A549 (cell line): ENCODE measurements at regions not wholly inside any gene's neighbourhood (a gene's known extent, or its start where the extent isn't known, plus 50 kb on each side); places are given as distances from the start of the nearest gene placed in this dataset.

ENCODE experiments used
- ATAC-seq, 2 experiments: fragments of 200-7000 bp in 1 of 2; fragments of >200 bp in 1 of 2; cut with Nextera tagmentation in 1 of 2; cut with Tn5 transposase in 1 of 2; 3 replicates each; pipeline versions ENCODE4 v1.8.0 to v1.9.1; 2018 to 2020; ENCODE audit warnings: mild to moderate bottlenecking in 1 of 2, moderate library complexity in 1 of 2
- CTCF ChIA-PET: fragments of 300-600 bp; sonication (Branson Sonifier 250); formaldehyde crosslinking; extraction: SDS; loops from one replicate; lab custom pipeline; 2021; ENCODE audit warnings: antibody characterized with exemption, inconsistent platforms; lab: Yijun Ruan, JAX
- POLR2A ChIA-PET: fragments of 350-600 bp; formaldehyde crosslinking; extraction: SDS; loops from one replicate; lab custom pipeline; 2021; ENCODE audit warnings: antibody characterized with exemption, inconsistent platforms; lab: Yijun Ruan, JAX
- DNase-seq, 2 experiments: peaks; one replicate each; pipeline versions ENCODE4 v3.0.0 to v3.0.0-alpha.2; 2011 to 2016; ENCODE audit warnings: low read depth in 1 of 2, low spot score in 1 of 2
- FAIRE-seq: peaks from 2 replicates; lab custom pipeline; 2011; peaks lifted over from hg19 to GRCh38; lab: Jason Lieb, UNC
- H3K27ac ChIP-seq, 2 experiments: fragments of >200 bp; sonication (Bioruptor Twin); formaldehyde crosslinking; 3 replicates each; pipeline ENCODE4 v1.5.1; 2016 to 2017
- H3K4me1 ChIP-seq: fragments of >200 bp; sonication (Bioruptor Twin); formaldehyde crosslinking; 3 replicates; pipeline ENCODE4 v1.6.1; 2016
- H3K4me2 ChIP-seq: fragments of >200 bp; sonication (Bioruptor Twin); formaldehyde crosslinking; 3 replicates; pipeline ENCODE4 v1.6.1; 2016
- H3K4me3 ChIP-seq: fragments of >200 bp; sonication (Bioruptor Twin); formaldehyde crosslinking; 3 replicates; pipeline ENCODE4 v1.5.1; 2016
- H3K9me3 ChIP-seq: fragments of >200 bp; sonication (Bioruptor Twin); formaldehyde crosslinking; 3 replicates; pipeline ENCODE4 v1.6.1; 2016
- BHLHE40 ChIP-seq: IDR thresholded peaks from 2 replicates; pipeline ENCODE4 v1.6.1; 2012; ENCODE audit warnings: low read depth, low read length, inconsistent platforms
- CEBPB ChIP-seq, 2 experiments: fragments of >200 bp in 1 of 2; sonication (Bioruptor Twin) in 1 of 2; formaldehyde crosslinking in 1 of 2; IDR thresholded peaks; 2 replicates each; pipeline ENCODE4 v1.6.1; 2012 to 2016
- CHD2 ChIP-seq: fragments of 150-350 bp; IDR thresholded peaks from 2 replicates; pipeline ENCODE4 v1.6.1; 2014; ENCODE audit warnings: low read length; ENCODE audit not compliant: partially characterized antibody
- CHD4 ChIP-seq: fragments of 200-600 bp; sonication (generic); IDR thresholded peaks from 2 replicates; pipeline ENCODE4 v1.6.1; 2016; ENCODE audit warnings: antibody characterized with exemption, mild to moderate bottlenecking, borderline replicate concordance
- ESRRA ChIP-seq: fragments of 150-350 bp; IDR thresholded peaks from 2 replicates; pipeline ENCODE4 v1.6.1; 2014; ENCODE audit warnings: mild to moderate bottlenecking, low read length, borderline replicate concordance
- HEYL ChIP-seq: fragments of 250-450 bp; sonication (Bioruptor Pico); IDR thresholded peaks from 2 replicates; pipeline ENCODE4 v1.8.0; 2021; ENCODE audit warnings: mild to moderate bottlenecking, moderate library complexity
- HOXB13 ChIP-seq: fragments of 250-450 bp; sonication (Bioruptor Pico); IDR thresholded peaks from 2 replicates; pipeline ENCODE4 v1.5.0; 2020; ENCODE audit warnings: low read depth, mild to moderate bottlenecking, moderate library complexity
- HOXB5 ChIP-seq: fragments of 250-450 bp; sonication (Bioruptor Pico); IDR thresholded peaks from 2 replicates; pipeline ENCODE4 v1.5.0; 2020; ENCODE audit warnings: mild to moderate bottlenecking, moderate library complexity
- JUNB ChIP-seq: fragments of >200 bp; sonication (Bioruptor Twin); formaldehyde crosslinking; IDR thresholded peaks from 2 replicates; pipeline ENCODE4 v1.6.1; 2016
- MAFK ChIP-seq: fragments of 450-650 bp; IDR thresholded peaks from 2 replicates; pipeline ENCODE4 v1.6.1; 2014; ENCODE audit not compliant: partially characterized antibody
- MAZ ChIP-seq: fragments of 150-350 bp; IDR thresholded peaks from 2 replicates; pipeline ENCODE4 v1.6.1; 2014; ENCODE audit warnings: antibody characterized with exemption, low read depth, low read length, borderline replicate concordance
- NR3C1 ChIP-seq: fragments of >200 bp; sonication (Bioruptor Twin); formaldehyde crosslinking; IDR thresholded peaks from 3 replicates; pipeline ENCODE4 v1.6.1; 2017
- PHF8 ChIP-seq: fragments of 200-600 bp; sonication (generic); IDR thresholded peaks from 2 replicates; pipeline ENCODE4 v1.6.1; 2016; ENCODE audit warnings: low read depth, mild to moderate bottlenecking, antibody characterized with exemption, moderate library complexity, borderline replicate concordance
- RAD21 ChIP-seq, 2 experiments: fragments of >200 bp in 1 of 2; sonication (Bioruptor Twin) in 1 of 2; formaldehyde crosslinking in 1 of 2; IDR thresholded peaks in 1 of 2; conservative IDR thresholded peaks in 1 of 2; 2 replicates in 1 of 2; 3 replicates in 1 of 2; pipeline ENCODE4 v1.6.1; 2012 to 2018; ENCODE audit warnings: inconsistent platforms in 1 of 2
- RARB ChIP-seq: fragments of 250-450 bp; sonication (Bioruptor Pico); IDR thresholded peaks from 2 replicates; pipeline ENCODE4 v1.8.0; 2021; ENCODE audit warnings: mild to moderate bottlenecking, moderate library complexity
- RCOR1 ChIP-seq: fragments of 150-350 bp; IDR thresholded peaks from 2 replicates; pipeline ENCODE4 v1.6.1; 2014; ENCODE audit warnings: antibody characterized with exemption, low read length, low read depth
- SMC3 ChIP-seq: fragments of >200 bp; sonication (Bioruptor Twin); formaldehyde crosslinking; IDR thresholded peaks from 3 replicates; pipeline ENCODE4 v1.6.1; 2018; ENCODE audit warnings: inconsistent platforms
- SREBF2 ChIP-seq: fragments of 450-650 bp; IDR thresholded peaks from 2 replicates; pipeline ENCODE4 v1.6.1; 2014; ENCODE audit warnings: mild to moderate bottlenecking, moderate library complexity
- TP53 ChIP-seq: fragments of 250-450 bp; sonication (Bioruptor Pico); IDR thresholded peaks from 2 replicates; pipeline ENCODE4 v1.5.0; 2021; ENCODE audit warnings: mild to moderate bottlenecking, moderate library complexity
- ZNF302 ChIP-seq: fragments of 250-450 bp; sonication (Bioruptor Pico); IDR thresholded peaks from 2 replicates; pipeline ENCODE4 v1.9.0; 2021; ENCODE audit warnings: inconsistent platforms, mild to moderate bottlenecking, moderate library complexity
- ZSCAN20 ChIP-seq: fragments of 250-450 bp; sonication (Bioruptor Pico); IDR thresholded peaks from 2 replicates; pipeline ENCODE4 v1.8.0; 2022; ENCODE audit warnings: mild to moderate bottlenecking, moderate library complexity
- WGBS: methylation state at CpG from one replicate; pipeline ENCODE4 v1.1.6; 2017; ENCODE audit errors: missing lambda C conversion rate; 5-methylcytosine and 5-hydroxymethylcytosine counted together
- TF ChIP-seq, protein P1 (sequence below): fragments of >200 bp; sonication (Bioruptor Twin); formaldehyde crosslinking; IDR thresholded peaks from 3 replicates; pipeline ENCODE4 v1.6.1; 2016
- TF ChIP-seq, protein P2 (sequence below): fragments of 450-650 bp; IDR thresholded peaks from 2 replicates; pipeline ENCODE4 v1.6.1; 2014; ENCODE audit warnings: antibody characterized with exemption
- TF ChIP-seq, protein P3 (sequence below): fragments of 150-350 bp; IDR thresholded peaks from 2 replicates; pipeline ENCODE4 v1.6.1; 2014; ENCODE audit warnings: low read depth, mild to moderate bottlenecking, low read length
- TF ChIP-seq, protein P4 (sequence below): IDR thresholded peaks from 2 replicates; pipeline ENCODE4 v1.6.1; 2012; ENCODE audit warnings: low read depth, borderline replicate concordance
- TF ChIP-seq, protein P5 (sequence below): fragments of 250-450 bp; sonication (Bioruptor Pico); IDR thresholded peaks from 2 replicates; pipeline ENCODE4 v1.5.0; 2020; ENCODE audit warnings: low read depth, mild to moderate bottlenecking, moderate library complexity

DNA sequence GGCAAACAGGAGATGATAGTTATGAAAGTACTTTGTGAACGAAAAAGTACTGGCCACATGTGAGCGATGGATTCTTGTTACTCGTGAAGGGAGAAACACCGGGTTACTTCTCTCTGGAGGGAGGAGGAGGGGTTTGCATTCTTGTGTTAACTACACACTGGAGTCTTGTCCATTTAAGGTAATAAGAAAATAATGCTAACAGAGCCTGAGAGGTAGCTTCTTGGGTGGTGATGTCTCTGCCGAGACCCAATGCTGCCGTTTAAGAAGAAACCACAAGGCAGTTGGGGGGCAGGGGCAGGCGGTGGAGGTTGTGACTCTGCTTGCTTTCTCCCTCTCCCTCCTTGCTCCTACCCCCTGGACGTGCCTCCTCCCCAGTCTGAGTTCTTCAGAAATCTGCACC lies 100.9 kb upstream of the ROPN1 start:
- no peak overlapping the region for H3K4me2 ChIP-seq
- no peaks in the 10 kb centered on the region for H3K9me3 ChIP-seq
- CTCF ChIA-PET: interaction anchor here (0.9 to 1.0 kb wide), 2 partner anchors 43 to 472 kb away, joined by 3 read pairs; no protein-coding TSS in a partner anchor
- WGBS: 46% methylated on average over 8 of the region's 8 CpGs
- H3K4me3 ChIP-seq: no peak overlapping the region
- ATAC-seq: no peak
- no peaks in the 10 kb centered on the region for H3K4me1 ChIP-seq
- POLR2A ChIA-PET: no interaction called here
- H3K27ac ChIP-seq: no peak overlapping the region
- TF ChIP-seq, protein P1, sequence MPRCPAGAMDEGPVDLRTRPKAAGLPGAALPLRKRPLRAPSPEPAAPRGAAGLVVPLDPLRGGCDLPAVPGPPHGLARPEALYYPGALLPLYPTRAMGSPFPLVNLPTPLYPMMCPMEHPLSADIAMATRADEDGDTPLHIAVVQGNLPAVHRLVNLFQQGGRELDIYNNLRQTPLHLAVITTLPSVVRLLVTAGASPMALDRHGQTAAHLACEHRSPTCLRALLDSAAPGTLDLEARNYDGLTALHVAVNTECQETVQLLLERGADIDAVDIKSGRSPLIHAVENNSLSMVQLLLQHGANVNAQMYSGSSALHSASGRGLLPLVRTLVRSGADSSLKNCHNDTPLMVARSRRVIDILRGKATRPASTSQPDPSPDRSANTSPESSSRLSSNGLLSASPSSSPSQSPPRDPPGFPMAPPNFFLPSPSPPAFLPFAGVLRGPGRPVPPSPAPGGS: no peak
- TF ChIP-seq SMC3: no peak
- TF ChIP-seq, protein P2, sequence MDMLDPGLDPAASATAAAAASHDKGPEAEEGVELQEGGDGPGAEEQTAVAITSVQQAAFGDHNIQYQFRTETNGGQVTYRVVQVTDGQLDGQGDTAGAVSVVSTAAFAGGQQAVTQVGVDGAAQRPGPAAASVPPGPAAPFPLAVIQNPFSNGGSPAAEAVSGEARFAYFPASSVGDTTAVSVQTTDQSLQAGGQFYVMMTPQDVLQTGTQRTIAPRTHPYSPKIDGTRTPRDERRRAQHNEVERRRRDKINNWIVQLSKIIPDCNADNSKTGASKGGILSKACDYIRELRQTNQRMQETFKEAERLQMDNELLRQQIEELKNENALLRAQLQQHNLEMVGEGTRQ: no peak
- no peak for TF ChIP-seq MAZ
- no peak for FAIRE-seq
- no peak for DNase-seq

DNA sequence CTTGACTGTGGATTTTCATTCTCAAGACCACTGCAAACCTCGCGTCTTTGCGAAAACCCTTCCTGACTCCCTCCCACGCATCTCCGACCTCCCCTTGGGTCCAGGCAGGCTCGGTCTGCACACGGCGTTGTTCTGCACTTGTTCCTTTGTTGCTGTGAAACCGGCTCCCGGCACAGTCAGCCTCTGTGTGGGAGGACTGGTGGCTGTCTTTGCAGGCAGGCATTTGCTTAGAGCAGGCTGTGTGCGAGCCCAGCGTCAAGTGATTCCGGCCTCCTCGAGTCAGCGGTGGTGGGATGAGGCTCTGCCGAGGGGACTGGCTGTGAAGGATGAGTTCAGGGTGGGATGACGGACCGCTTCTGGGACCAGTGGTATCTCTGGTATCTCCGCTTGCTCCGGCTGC lies 102.6 kb upstream of the ROPN1 start:
- Histone ChIP-seq H3K4me3 (no peak overlapping the region), H3K9me3 (no peaks in the 10 kb centered on the region), H3K4me2 (no peak overlapping the region), H3K27ac (no peak overlapping the region), H3K4me1 (no peaks in the 10 kb centered on the region)
- WGBS: 54% methylated on average over 12 of the region's 20 CpGs
- DNase-seq: no peak
- TF ChIP-seq HEYL (CRISPR knock-in tag): no peak
- TF ChIP-seq, protein P3, sequence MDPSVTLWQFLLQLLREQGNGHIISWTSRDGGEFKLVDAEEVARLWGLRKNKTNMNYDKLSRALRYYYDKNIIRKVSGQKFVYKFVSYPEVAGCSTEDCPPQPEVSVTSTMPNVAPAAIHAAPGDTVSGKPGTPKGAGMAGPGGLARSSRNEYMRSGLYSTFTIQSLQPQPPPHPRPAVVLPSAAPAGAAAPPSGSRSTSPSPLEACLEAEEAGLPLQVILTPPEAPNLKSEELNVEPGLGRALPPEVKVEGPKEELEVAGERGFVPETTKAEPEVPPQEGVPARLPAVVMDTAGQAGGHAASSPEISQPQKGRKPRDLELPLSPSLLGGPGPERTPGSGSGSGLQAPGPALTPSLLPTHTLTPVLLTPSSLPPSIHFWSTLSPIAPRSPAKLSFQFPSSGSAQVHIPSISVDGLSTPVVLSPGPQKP: no peak
- TF ChIP-seq, protein P4, sequence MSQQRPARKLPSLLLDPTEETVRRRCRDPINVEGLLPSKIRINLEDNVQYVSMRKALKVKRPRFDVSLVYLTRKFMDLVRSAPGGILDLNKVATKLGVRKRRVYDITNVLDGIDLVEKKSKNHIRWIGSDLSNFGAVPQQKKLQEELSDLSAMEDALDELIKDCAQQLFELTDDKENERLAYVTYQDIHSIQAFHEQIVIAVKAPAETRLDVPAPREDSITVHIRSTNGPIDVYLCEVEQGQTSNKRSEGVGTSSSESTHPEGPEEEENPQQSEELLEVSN: no peak
- TF ChIP-seq ESRRA: no peak
- TF ChIP-seq PHF8: no peak
- TF ChIP-seq HOXB5 (CRISPR knock-in tag): no peak
- TF ChIP-seq NR3C1: no peak
- no peak for TF ChIP-seq BHLHE40
- no peak for TF ChIP-seq SREBF2
- no peak for TF ChIP-seq SMC3
- no peak for TF ChIP-seq HOXB13
- TF ChIP-seq MAFK: no peak
- TF ChIP-seq CHD2: no peak
- no peak for TF ChIP-seq RARB (CRISPR knock-in tag)
- ATAC-seq: no peak
- ChIA-PET CTCF (interaction anchor here (0.8 to 1.4 kb wide), 2 partner anchors 11 to 16 kb away, joined by 3 read pairs; no protein-coding TSS in a partner anchor), POLR2A (no interaction called here)
- FAIRE-seq: no peak

DNA sequence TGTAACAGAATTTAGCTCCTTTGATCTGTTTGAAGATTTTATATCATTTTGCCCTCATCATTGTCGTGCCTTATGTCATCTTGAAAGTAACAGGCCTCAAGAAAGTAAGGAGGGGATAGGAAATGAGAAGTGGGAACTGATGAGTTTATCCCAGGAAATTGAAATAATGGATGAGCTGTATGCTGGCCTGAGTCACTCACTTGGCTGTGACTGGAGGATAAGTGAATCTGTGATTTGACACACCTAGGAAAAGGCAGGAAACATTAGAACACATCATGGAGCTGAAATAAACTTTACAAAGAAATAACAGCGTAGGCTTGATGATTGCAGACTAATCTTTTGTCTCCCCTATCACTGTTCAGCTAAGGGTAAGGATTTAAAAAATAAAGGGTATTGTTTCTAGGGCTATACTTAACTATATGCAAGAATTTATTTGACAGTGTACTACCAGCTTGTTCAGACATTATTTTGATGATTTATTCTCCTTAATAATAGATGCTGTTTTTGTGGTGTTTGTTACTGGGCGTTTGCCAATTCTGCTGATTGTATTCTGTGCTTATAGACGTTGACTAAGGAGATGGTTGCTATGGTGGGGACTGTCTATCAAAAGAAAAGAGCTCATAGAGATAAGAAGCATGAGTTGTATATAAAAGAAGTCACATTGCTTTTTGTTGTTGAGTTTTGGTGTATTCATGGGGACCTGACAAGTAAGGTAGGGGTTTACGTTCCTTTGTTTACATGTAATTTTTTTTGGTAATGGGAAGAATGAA lies 105.6 kb upstream of the ROPN1 start:
- FAIRE-seq: no peak
- TF ChIP-seq RCOR1 (no peak), TP53 (CRISPR knock-in tag) (no peak), HOXB5 (CRISPR knock-in tag) (no peak), CHD4 (no peak), CEBPB (IDR thresholded peaks at IDR 0.05) (no peak), ZSCAN20 (CRISPR knock-in tag) (no peak), ESRRA (no peak), RAD21 (conservative IDR thresholded peaks at IDR 0.05 in 1 of 2, IDR thresholded peaks at IDR 0.05 in 1 of 2) (no peak), MAFK (no peak), ZNF302 (CRISPR knock-in tag) (no peak), MAZ (no peak), JUNB (no peak)
- TF ChIP-seq, protein P2: no peak
- TF ChIP-seq, protein P5, sequence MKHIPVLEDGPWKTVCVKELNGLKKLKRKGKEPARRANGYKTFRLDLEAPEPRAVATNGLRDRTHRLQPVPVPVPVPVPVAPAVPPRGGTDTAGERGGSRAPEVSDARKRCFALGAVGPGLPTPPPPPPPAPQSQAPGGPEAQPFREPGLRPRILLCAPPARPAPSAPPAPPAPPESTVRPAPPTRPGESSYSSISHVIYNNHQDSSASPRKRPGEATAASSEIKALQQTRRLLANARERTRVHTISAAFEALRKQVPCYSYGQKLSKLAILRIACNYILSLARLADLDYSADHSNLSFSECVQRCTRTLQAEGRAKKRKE (CRISPR knock-in tag): no peak
- TF ChIP-seq, all 56 proteins: peak for 0
- no peak for ATAC-seq
- H3K9me3 ChIP-seq: no peaks in the 10 kb centered on the region
- 12% methylated on average over 5 of the region's 5 CpGs for WGBS
- ChIA-PET CTCF (interaction anchor here (0.9 to 1.6 kb wide), 3 partner anchors 18 to 371 kb away, joined by 3 to 6 read pairs (median 4); no protein-coding TSS in a partner anchor), POLR2A (no interaction called here)
- no peak overlapping the region for H3K4me3 ChIP-seq
- no peaks in the 10 kb centered on the region for H3K4me1 ChIP-seq
- H3K27ac ChIP-seq: no peak overlapping the region
- no peak overlapping the region for H3K4me2 ChIP-seq
- no peak for DNase-seq
